GM18499 (cell line): ENCODE measurements at regions not wholly inside any gene's neighbourhood (a gene's known extent, or its start where the extent isn't known, plus 50 kb on each side); places are given as distances from the start of the nearest gene placed in this dataset.

Experiments used
- ATAC-seq: cut with Tn5 transposase; IDR thresholded peaks from one replicate; pipeline ENCODE4 v1.9.1; 2021; ENCODE audit warnings: moderate number of reproducible peaks; ENCODE audit not compliant: insufficient read depth, unreplicated experiment

DNA sequence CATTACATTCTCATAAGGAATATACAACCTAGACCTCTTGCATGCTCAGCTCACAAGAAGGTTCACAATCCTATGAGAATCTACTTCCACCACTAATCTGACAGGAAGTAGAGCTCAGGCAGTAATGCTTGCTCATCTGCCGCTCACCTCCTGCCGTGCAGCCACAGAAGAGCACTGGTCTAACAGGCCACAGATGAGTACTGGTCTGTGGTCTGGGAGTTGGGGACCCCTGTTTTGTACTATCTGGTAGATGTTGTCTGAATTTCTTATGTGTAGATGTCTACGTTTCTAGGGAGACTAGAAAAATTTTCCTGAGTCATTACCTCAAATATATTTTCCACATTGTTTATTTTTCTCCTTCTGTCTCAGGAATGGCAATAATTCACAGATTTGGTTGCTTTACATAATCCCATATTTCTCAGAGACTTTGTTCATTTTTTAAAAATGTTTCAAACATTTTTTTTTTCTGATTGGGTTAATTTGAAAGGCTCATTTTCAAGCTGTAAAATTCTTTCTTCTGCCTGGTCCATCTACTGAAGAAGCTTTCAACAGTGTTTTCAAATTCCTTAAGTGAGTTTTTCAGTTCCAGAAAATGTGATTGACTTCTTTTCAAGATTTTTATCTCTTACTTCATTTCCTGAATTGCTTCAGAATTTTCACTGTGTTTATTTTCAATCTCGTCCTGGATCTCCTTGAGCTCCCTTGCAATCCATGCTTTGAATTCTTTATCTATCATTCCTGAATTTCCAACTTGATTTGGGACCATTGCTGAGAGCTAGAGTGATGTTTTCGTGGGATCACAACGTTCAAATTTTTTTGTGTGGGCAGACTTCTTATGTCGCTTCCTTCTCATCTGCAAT, 1322.2 kb downstream of the PCDH9 start:
- no peak for ATAC-seq

DNA sequence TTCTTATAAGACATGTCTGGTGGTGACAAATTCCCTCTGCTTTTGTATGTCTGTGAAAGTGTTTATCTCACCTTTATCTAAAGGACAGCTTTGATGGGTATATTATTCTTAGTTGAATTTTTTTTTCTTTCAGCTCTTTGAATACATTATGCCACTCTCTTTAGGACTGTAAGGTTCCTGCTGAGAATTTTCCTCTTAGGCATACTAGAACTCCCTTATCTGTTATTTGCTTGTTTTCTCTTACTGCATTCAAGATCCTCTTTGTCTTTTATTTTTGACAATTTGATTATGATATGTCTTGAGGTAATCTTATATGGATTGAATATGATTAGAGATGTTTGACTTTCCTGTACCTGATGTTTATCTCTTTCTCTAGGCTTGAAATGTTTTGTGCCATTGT, 1328.4 kb downstream of the PCDH9 start:
- ATAC-seq = no peak

DNA sequence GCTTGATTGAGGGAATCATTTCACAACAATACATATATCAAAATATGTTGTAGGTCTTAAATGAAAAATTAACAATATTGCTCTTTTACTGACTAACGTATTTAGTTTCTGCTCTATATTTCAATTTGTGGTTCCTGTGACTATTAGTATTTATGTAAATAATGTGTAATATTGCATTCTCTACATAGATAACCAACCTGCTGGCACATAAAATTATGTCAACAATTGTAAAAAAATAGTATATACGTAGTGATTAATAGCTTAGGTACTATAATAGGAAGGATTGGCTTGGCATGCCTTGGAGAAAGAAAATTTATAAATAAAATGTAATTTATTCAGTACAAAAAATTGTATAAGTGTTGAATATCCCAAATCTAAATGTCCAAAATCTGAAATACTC, 1336.1 kb downstream of the PCDH9 start:
- no peak for ATAC-seq

DNA sequence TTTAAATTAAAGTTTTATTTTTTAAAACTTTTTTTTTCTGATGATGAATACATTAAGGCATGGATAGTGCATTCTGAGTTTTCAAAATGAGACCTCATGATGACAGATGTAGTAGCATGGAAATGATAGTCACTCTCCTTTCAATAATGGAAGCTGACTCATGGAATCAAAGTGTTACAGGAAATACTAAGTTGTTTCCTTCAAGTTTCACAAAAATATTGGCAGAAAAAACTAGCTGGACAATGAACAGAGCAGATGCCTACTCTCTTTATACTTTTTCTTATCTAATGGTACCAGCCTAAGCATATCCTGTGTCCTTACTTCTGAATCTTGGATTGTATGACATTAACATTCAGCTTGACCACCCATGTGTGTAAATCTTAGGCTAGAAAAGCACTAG, 1337.3 kb downstream of the PCDH9 start:
- no peak for ATAC-seq

DNA sequence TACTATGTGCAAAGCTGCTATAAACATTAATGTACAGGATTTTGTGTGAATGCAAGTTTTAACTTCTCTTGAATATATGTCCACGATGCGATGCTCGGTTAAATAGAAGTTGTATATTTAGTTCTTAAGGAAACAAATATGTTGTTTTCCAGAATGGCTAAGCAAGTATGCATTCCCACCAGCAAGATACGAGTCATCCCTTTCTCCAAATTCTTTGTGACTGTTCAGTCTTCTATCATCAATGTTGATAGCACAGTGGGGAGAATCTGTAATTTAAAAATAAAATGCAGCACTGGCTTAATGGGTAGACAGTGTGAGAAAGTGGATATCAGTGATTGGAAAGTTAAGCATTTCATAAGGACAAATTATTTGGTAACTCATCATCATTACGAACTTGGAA, 1340.8 kb downstream of the PCDH9 start:
- no peak for ATAC-seq

DNA sequence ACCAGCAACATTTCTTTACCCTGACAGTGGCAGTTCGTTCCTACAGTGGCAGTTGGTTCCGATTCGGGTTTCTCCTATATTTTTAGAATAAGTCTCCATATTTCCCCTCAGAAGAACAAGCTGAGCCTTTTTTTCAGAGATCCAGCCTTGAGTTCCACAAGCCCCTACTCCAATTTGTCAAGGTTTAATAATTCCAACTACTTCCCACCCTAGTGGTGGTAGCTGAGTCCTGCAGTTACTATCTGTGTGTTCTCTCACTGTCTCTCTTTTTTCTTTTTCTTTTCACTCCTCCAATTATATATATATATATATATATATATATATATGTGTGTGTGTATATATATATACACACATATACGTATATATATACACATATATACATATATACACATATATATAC, 1347.3 kb downstream of the PCDH9 start:
- ATAC-seq = no peak

DNA sequence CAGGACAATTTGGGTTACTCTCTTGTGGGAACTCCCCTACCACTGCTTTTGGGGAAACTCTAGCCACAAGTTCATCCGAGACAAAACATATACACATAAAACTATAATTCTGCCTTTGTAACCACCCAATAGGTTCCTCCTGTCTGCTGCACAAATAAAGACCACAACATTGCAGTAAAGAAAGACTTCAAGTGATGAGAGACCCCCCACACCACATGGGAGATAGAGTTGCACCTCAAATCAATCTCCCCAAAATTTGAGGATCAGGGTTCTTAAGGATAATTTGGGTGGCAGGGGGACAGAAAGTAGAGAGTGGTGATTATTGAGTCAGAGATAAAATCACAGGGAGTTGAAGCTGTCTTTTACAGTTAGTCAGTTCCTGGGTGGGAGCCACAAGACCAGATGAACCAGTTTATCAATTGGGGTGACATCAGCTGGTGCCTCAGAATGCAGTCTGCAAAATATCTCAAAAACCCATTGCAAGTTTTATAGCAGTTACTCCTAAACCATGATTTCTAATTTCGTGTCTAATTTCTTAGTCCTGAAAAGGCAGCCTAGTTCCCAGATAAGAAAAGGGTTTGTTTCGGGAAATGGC, 1348.5 kb downstream of the PCDH9 start:
- no peak for ATAC-seq

DNA sequence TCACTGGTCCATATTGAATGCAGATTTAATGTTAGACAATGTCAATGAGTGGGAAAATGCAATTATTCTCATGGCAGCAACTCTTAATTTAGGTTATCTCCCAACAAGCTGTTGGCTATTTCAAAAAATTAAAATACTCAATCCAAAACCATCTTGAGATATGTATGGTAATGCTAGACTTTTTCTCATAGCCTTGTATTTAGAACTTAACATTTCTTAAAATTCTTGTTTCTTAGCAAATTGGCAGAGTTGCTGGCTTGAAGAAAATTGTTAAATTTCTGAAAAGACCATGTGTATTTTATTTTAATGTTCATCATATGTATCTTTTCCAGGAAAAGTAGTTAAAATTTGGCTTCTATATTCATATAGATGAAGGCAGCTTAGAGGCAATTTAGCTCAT, 1355.1 kb downstream of the PCDH9 start:
- no peak for ATAC-seq

DNA sequence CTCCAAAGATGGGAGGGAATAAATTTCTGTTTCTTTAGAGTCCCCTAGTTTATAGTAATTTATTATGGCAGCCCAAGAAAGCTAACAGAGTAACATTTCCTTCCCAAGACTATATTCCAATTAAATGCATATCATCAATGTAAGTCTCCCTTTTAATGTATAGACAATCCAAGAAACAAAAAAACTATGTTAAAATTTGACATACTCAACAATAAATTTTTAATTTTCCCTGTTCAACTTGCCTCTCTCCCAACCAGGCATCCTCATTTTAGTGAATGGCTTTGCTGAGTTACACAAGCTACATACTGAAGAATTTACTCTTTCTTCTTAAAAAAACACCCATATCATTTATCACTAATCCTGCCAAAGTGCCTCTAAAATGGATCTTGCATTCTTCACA, 1357.7 kb downstream of the PCDH9 start:
- no peak for ATAC-seq

DNA sequence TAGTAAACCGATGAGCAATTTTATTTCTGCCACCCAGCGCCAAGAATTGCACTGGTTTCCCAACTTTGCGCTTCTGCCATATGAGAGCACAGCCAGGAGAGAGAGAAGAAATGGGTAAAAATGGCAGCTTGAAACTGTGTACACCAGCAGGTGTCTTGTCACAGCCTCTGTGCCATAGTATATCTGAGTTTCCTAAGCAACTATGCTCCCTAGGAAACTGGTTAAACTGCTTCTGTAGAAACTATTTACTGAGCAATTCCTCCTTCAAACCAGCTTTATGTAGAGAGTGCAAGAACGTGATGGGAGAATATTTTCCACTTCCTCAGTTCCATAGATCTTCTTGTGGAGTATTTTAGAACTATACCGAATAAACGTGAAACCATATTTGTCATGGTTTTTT, 1361.3 kb downstream of the PCDH9 start:
- no peak for ATAC-seq

DNA sequence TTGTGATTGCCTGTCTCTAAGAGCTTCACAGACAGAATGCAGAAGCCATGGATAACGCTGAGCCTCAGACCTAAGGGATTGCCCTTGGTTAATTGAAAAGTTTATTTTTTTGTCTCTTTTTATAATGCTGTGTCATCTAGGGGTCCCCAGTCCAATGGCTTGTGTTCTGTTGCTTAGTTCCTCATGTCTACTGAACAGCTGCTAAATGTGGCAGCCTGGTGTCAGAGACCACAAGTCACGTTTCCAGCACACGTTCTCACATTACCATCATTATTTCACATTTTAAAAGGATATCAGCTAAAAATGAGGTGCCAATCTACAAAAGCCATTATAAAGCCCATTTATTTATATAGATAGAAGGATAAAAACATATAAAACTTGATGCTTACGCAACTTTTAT, 1362.0 kb downstream of the PCDH9 start:
- ATAC-seq = no peak

DNA sequence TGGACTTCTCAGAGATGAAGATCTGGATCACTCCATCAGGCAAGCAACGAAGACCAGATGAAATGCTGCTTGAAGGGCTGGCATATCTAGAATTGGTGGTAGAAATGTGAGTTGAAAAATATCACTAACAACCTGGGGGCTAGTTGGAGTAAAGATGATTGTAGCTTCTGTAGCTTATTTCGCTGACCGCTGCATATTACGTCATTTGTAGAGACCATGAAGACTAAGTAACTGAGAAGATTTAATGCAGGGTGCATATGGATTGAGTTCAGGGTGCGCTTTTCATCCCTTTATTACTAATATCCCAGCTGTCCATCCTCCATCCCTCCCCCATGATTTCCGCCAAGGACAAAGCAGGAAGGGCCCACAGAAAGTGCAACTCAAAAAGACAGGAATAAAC, 1364.0 kb downstream of the PCDH9 start:
- no peak for ATAC-seq

DNA sequence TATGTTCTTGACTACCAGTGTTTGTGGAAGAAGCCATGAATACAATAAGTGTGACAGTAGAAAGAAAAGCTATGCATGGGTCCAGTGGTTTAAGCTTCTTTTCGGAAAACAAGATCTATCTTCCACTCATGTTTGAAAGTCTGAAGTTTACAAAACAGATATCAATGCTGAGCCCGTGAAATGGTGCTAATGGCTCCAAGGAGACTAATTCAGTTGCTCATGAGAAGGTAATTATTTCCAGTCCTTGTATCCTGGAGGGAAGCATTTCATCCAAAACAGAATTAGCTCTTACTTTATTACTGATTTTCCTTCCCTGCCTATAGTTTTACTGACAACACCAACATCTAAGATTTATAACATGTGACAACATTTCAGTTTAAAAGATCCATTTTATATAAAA, 1364.9 kb downstream of the PCDH9 start:
- ATAC-seq = no peak

DNA sequence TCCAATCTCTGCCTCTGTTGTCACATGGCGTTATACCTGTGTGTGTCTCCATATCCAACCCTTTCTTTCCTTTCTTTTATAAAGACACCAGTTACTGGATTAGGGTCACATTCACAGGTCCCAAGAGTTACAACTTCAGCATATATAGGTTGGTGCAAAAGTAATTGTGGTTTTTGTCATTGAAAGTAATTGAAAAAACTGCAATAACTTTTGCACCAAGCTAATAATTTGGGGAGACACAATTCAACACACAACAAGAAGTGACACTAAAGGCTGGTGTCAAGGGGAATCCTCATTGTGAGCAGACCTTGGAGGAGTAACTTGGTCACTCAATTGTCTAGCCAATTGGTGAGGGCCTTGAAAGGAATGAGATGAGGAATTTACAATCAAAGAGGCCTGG, 1366.1 kb downstream of the PCDH9 start:
- no peak for ATAC-seq

DNA sequence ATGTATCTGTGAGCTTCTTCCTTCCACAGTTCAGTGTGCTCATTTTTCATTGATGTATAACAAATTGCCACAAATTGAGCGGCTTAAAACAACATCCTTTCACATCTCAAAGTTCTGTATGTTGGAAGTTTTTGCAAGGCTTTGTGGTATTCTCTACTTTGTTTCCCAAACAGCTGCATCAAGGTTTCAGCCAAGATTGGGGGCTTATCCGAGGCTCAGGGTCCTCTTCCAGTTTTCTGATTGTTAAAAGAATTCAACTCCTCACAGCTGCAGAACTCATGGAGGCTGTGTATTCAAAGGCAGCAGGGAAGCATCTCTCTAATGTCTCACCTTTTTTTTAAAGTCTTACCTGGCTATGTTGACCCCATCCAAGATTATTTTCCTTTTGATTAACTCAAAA, 1369.8 kb downstream of the PCDH9 start:
- no peak for ATAC-seq

DNA sequence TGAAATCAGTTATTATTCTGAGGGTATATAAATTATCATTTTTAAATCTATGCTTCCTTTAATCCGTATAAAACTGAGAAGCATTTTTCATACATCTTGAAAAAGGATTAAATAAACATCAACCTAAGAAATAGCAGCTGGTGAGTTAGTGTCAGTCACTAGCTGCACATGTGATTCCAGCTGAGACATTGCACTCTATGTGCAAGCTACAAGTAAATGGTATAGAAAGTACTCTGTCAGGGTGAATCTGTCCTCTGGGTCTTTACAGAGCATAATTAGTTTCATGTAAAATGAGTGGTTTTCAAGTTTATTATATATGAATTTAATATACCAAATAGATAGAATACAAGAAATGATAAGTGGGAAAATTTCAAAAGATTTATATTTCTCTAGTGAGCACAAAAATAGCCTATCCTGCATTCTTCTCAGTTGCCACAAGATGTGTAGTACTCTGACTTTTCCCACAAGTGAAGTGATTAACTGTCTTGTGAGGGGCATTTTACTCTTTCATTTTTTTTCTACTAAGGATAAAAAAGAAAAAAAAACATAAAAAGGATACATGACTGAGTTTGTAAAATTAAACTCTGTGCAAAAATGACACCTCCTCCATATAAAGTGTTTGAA, 1372.1 kb downstream of the PCDH9 start:
- ATAC-seq = no peak

DNA sequence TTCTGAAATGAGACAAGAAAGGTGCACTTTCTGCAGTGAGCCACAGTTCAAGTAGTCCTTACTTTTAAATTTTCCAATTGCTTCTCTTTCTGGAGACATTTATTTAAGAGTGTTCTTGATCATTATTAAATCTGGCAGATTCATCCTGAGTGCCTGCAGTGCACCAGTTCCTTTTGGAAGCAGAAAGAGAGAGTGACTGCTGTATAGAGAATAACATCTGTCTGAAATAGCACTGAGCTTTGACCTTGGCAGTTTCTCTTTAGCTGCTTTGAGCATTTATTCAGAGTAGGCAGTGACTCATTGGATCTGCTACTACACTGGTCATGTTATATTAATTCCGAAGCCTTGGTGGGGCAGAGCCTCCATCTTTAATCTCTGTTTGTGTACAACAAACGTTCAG, 1373.7 kb downstream of the PCDH9 start:
- no peak for ATAC-seq

DNA sequence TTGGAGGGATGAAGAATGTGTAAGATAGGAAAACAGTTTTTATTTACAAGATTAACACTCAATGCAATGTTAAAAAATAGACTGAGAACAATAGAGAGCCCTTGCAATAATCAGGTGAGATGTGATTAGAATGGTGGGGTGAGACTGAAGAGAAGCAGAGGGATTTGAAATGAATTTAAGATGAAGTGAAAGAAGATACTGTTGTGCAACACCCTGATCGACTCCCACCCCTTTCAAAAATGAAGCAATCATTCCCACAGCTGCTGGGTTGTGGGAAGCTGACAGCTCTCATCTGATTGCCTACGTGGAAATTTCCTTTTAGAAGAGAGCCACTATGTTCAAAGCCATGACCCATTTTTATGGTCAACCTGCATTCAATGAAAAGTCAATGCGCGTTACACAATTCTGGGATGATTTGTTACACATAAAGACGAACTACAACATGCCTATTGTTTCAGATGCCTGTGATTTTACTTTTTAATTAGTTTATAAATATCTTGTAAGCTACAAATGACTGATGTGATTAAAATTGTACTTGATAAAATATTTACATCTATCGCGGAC, 1374.8 kb downstream of the PCDH9 start:
- no peak for ATAC-seq

DNA sequence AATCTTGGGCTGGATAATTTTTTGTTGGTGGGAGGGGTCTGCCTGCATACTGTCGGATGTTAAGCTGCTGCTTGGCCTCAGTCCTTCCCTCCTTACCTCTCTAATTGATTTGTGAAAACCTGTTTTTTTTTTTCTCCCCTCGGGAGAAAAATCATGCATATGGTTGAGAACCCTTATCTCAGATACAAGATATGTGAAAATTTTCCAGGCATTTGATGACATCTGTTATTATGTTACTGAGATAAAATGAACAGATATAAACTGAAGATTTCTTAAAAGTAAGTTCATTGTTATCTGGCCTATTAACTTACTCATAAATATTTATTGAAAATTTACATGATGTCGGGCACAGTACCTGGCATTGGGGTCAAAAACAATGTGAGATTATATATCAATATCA, 1375.7 kb downstream of the PCDH9 start:
- no peak for ATAC-seq

DNA sequence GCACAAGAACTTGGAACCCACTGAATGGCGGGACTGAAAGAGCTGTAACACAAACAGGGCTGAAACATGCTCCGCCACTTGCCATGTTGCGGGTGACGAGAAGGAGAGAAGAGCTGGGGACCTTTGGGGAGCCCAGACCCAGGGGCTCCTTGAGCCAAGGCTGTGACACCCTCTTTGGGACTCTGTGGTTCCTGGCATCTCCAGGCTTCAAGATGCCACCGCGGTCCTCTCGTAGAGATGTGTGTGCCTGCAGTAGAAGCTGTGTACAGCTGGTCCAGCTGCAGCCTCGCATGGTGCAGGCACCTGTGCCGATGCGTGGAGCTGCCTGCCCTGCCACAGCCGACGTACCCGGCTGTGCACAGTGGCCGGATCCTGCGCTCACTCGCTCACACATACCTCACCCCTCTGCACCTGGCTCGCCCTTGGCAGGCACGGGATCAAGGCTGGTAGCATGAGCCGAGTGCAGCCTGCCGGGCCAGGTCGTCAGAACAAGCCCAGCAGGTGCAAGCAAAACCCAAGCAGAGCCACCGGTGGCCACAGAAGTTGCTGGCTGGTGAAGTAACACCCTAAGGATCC, 1385.8 kb downstream of the PCDH9 start:
- ATAC-seq = no peak

DNA sequence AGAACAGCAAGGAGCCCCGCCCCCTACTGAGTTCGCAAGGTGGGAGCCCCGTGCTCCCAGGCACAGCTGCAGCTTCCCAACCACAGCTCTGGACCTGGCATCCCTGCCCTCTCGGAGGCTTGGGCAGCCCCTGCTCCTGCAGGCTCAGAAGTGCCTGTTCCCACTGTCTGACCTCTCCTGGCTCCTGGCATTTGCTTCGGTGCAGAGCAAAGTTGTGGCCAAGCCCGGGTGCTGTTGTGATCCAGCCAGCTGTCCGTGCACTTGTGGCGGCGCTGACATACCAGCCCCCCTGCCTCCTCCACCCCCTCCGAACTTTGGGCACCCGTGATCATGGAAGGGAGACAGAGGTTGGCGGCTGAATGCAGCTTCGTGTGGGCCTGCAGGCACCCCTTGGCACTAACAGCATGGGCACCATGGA, 1386.8 kb downstream of the PCDH9 start:
- ATAC-seq = no peak
